IMR-90 (cell line): ENCODE measurements at regions not wholly inside any gene's neighbourhood (a gene's known extent, or its start where the extent isn't known, plus 50 kb on each side); places are given as distances from the start of the nearest gene placed in this dataset.

Experiments used
- ATAC-seq: fragments of 200-7000 bp; cut with Tn5 transposase; 2 replicates; pipeline ENCODE4 v1.9.1; 2020; ENCODE audit warnings: low read depth, mild to moderate bottlenecking, moderate library complexity
- BruUV-seq: library from RNA; stranded (reverse); fragments of 400-500 nt; replicated peaks from 2 replicates; lab custom pipeline; 2021; lab: Mats Ljungman, UMichigan
- CTCF ChIA-PET: fragments of 300-600 bp; formaldehyde crosslinking; extraction: SDS; loops from one replicate; lab custom pipeline; 2021; ENCODE audit warnings: antibody characterized with exemption; lab: Yijun Ruan, JAX
- POLR2A ChIA-PET: fragments of 300-600 bp; sonication (Branson Sonifier 250); formaldehyde crosslinking; loops from one replicate; lab custom pipeline; 2022; ENCODE audit warnings: antibody characterized with exemption; ENCODE audit not compliant: unreplicated experiment; lab: Charles Lee
- DNase-seq: peaks from one replicate; pipeline ENCODE4 v3.0.0; 2013
- H2AFZ ChIP-seq: replicated peaks from 2 replicates; pipeline ENCODE3; 2013; ENCODE audit warnings: low read length, mild to moderate bottlenecking; ENCODE audit not compliant: poor library complexity
- H2AK5ac ChIP-seq: 2 replicates; pipeline ENCODE4 v1.6.1; 2013; ENCODE audit warnings: low read depth, low read length, inconsistent platforms
- H2AK9ac ChIP-seq: replicated peaks from 2 replicates; pipeline ENCODE3; 2013; ENCODE audit warnings: mild to moderate bottlenecking, low read depth, low read length, moderate library complexity; ENCODE audit not compliant: poor library complexity
- H2BK120ac ChIP-seq: 2 replicates; pipeline ENCODE4 v1.6.1; 2013; ENCODE audit warnings: low read depth, low read length, inconsistent platforms
- H2BK15ac ChIP-seq: 3 replicates; pipeline ENCODE4 v1.6.1; 2013; ENCODE audit warnings: low read depth, low read length, inconsistent platforms
- H2BK20ac ChIP-seq: 2 replicates; pipeline ENCODE4 v1.6.1; 2013; ENCODE audit warnings: low read depth, mild to moderate bottlenecking, inconsistent platforms, low read length, moderate library complexity
- H2BK5ac ChIP-seq: 2 replicates; pipeline ENCODE4 v1.6.1; 2013; ENCODE audit warnings: mild to moderate bottlenecking, low read depth, low read length, inconsistent platforms; ENCODE audit not compliant: poor library complexity, severe bottlenecking
- H3K14ac ChIP-seq: replicated peaks from 2 replicates; pipeline ENCODE4 v1.6.1; 2013; ENCODE audit warnings: low read depth, low read length, inconsistent platforms
- H3K18ac ChIP-seq: 2 replicates; pipeline ENCODE4 v1.6.1; 2013; ENCODE audit warnings: low read depth, low read length, control low read depth
- H3K23ac ChIP-seq: 2 replicates; pipeline ENCODE4 v1.6.1; 2013; ENCODE audit warnings: low read depth, low read length, inconsistent platforms
- H3K27ac ChIP-seq: 2 replicates; pipeline ENCODE4 v1.5.1; 2013; ENCODE audit warnings: mild to moderate bottlenecking, control low read depth, low read length; ENCODE audit not compliant: insufficient read depth
- H3K27me3 ChIP-seq: 2 replicates; pipeline ENCODE4 v1.6.1; 2013; ENCODE audit warnings: low read length; ENCODE audit not compliant: control insufficient read depth, insufficient read depth
- H3K36me3 ChIP-seq: 2 replicates; pipeline ENCODE4 v1.6.1; 2013; ENCODE audit warnings: low read length, mixed read lengths; ENCODE audit not compliant: control insufficient read depth, insufficient read depth
- H3K4ac ChIP-seq: 2 replicates; pipeline ENCODE4 v1.6.1; 2013; ENCODE audit warnings: low read depth, low read length, inconsistent platforms
- H3K4me1 ChIP-seq: 2 replicates; pipeline ENCODE4 v1.6.1; 2013; ENCODE audit warnings: low read length, mixed read lengths; ENCODE audit not compliant: control insufficient read depth, insufficient read depth
- H3K4me2 ChIP-seq: 2 replicates; pipeline ENCODE4 v1.6.1; 2013; ENCODE audit warnings: low read depth, mild to moderate bottlenecking, control low read depth, low read length, moderate library complexity
- H3K4me3 ChIP-seq: 2 replicates; pipeline ENCODE4 v1.5.1; 2013; ENCODE audit warnings: low read depth, mild to moderate bottlenecking, control low read depth, low read length, moderate library complexity; ENCODE audit not compliant: insufficient read depth
- H3K56ac ChIP-seq: 2 replicates; pipeline ENCODE4 v1.6.1; 2013; ENCODE audit warnings: low read length, inconsistent platforms; ENCODE audit not compliant: insufficient read depth; ENCODE audit errors: extremely low read depth
- H3K79me1 ChIP-seq, 2 experiments: 2 replicates each; pipeline ENCODE4 v1.6.1; 2013; ENCODE audit warnings: low read length in 2 of 2, inconsistent platforms in 1 of 2, low read depth in 1 of 2
- H3K9ac ChIP-seq: 2 replicates; pipeline ENCODE4 v1.6.1; 2013; ENCODE audit warnings: low read depth, low read length, control low read depth
- H3K9me1 ChIP-seq: 2 replicates; pipeline ENCODE4 v1.6.1; 2013; ENCODE audit warnings: low read length, inconsistent platforms; ENCODE audit not compliant: insufficient read depth
- H3K9me3 ChIP-seq: 2 replicates; pipeline ENCODE4 v1.6.1; 2013; ENCODE audit warnings: low read length; ENCODE audit not compliant: control insufficient read depth, insufficient read depth
- H4K20me1 ChIP-seq: 2 replicates; pipeline ENCODE4 v1.6.1; 2013; ENCODE audit warnings: low read length, inconsistent platforms; ENCODE audit not compliant: insufficient read depth
- H4K5ac ChIP-seq: 2 replicates; pipeline ENCODE4 v1.6.1; 2013; ENCODE audit warnings: mild to moderate bottlenecking, low read depth, low read length, control low read depth
- H4K8ac ChIP-seq, 2 experiments: 2 replicates each; pipeline ENCODE4 v1.6.1; 2013; ENCODE audit warnings: low read depth in 2 of 2, low read length in 2 of 2, control low read depth in 1 of 2, inconsistent platforms in 1 of 2
- H4K91ac ChIP-seq: 2 replicates; pipeline ENCODE4 v1.6.1; 2013; ENCODE audit warnings: low read depth, low read length, inconsistent platforms; ENCODE audit not compliant: insufficient read depth
- ELK1 ChIP-seq: fragments of 150-350 bp; IDR thresholded peaks from 2 replicates; pipeline ENCODE4 v1.6.1; 2016; ENCODE audit warnings: low read depth, mild to moderate bottlenecking, low read length, moderate library complexity, borderline replicate concordance
- MAFK ChIP-seq: IDR thresholded peaks from 2 replicates; pipeline ENCODE4 v1.6.1; 2012; ENCODE audit warnings: low read depth, low read length, improper control_type of control experiment
- MAZ ChIP-seq: IDR thresholded peaks from 2 replicates; pipeline ENCODE4 v1.6.1; 2012; ENCODE audit warnings: low read depth, mild to moderate bottlenecking, low read length, improper control_type of control experiment, moderate library complexity, borderline replicate concordance
- WGBS, 2 experiments: methylation state at CpG; one replicate each; pipeline versions ENCODE4 v1.1.5 to v1.1.7; 2013; ENCODE audit warnings: missing lambda C conversion rate in 2 of 2; ENCODE audit not compliant: insufficient read length in 1 of 2; ENCODE audit errors: extremely low coverage in 2 of 2; 5-methylcytosine and 5-hydroxymethylcytosine counted together
- dilution Hi-C: fragments of 300-500 bp; cut with HindIII; formaldehyde crosslinking; loops from one replicate; pipeline ENCODE4 v1.14.3; 2018; ENCODE audit warnings: low sequenced_read_pairs; ENCODE audit not compliant: unreplicated experiment
- in situ Hi-C: fragments of 300-500 bp; cut with MboI; formaldehyde crosslinking; loops from 3 replicates; pipeline ENCODE4 v1.14.3; 2019; ENCODE audit warnings: low sequenced_read_pairs, inconsistent platforms, mixed read lengths
- intact Hi-C: fragments of 100-400 bp; cut with micrococcal nuclease; formaldehyde crosslinking; loops from 2 replicates; pipeline ENCODE4 v1.10.0; 2022

GRCh38 chr2:41647468-41648050 is 400.3 kb upstream of the PKDCC start:
- no peak overlapping the region for H3K56ac ChIP-seq
- POLR2A ChIA-PET: no interaction called here
- no peak overlapping the region for H2BK15ac ChIP-seq
- H3K9me1 ChIP-seq: no peaks in the 10 kb centered on the region
- H3K4me2 ChIP-seq: no peak overlapping the region
- dilution Hi-C loops (no loop called here), in situ Hi-C loops (no loop called here), intact Hi-C loops (no loop called here)
- no peak overlapping the region for H3K14ac ChIP-seq
- H3K9ac ChIP-seq: no peak overlapping the region
- no peak for DNase-seq
- CTCF ChIA-PET: no interaction called here
- H3K9me3 ChIP-seq: no peaks in the 10 kb centered on the region
- no peak overlapping the region for H4K8ac ChIP-seq
- no peak overlapping the region for H4K5ac ChIP-seq
- H4K20me1 ChIP-seq: no peaks in the 10 kb centered on the region
- no peak overlapping the region for H2AK9ac ChIP-seq
- H3K4me3 ChIP-seq: no peak overlapping the region
- H4K91ac ChIP-seq: no peak overlapping the region
- no peak overlapping the region for H2BK20ac ChIP-seq
- no peaks in the 10 kb centered on the region for H3K4me1 ChIP-seq
- no peak overlapping the region for H3K18ac ChIP-seq
- H3K23ac ChIP-seq: no peak overlapping the region
- no TSS peak for BruUV-seq
- no peaks in the 10 kb centered on the region for H3K36me3 ChIP-seq
- WGBS, 2 experiments: no CpG with 5 or more reads among the region's 1 CpG
- no peak overlapping the region for H3K27ac ChIP-seq
- H2AFZ ChIP-seq: no peak overlapping the region
- no peak overlapping the region for H2AK5ac ChIP-seq
- no peaks in the 10 kb centered on the region for H3K27me3 ChIP-seq
- no peak for ATAC-seq
- H3K79me1 ChIP-seq: no peaks in the 10 kb centered on the region
- no peak overlapping the region for H3K4ac ChIP-seq
- TF ChIP-seq MAZ (no peak), MAFK (peak; percentile 66), ELK1 (no peak)
- no peak overlapping the region for H2BK120ac ChIP-seq
- no peak overlapping the region for H2BK5ac ChIP-seq
